Esophagus muscularis mucosa (tissue), 3 donors: ENCODE measurements at regions not wholly inside any gene's neighbourhood (a gene's known extent, or its start where the extent isn't known, plus 50 kb on each side); places are given as distances from the start of the nearest gene placed in this dataset.

Source experiments
- CTCF ChIP-seq, 3 experiments: fragments of 200-600 bp in 2 of 3; fragments of 450-650 bp in 1 of 3; sonication (generic) in 2 of 3; IDR thresholded peaks; one replicate each; pipeline ENCODE4 v1.5.1; 2017 to 2019; ENCODE audit warnings: antibody characterized with exemption in 3 of 3, mild to moderate bottlenecking in 2 of 3, moderate library complexity in 1 of 3
- EP300 ChIP-seq: sonication (generic); formaldehyde crosslinking; IDR thresholded peaks from one replicate; pipeline ENCODE4 v1.6.1; 2017; ENCODE audit warnings: antibody characterized with exemption

- no peak for TF ChIP-seq CTCF (IDR thresholded peaks at IDR 0.05)
- TF ChIP-seq EP300: no peak
These were observed 161.9 kb upstream of the ZMIZ1 start for GRCh38 chr10:78906734-78907390.
